HepG2 (cell line): ENCODE measurements at regions not wholly inside any gene's neighbourhood (a gene's known extent, or its start where the extent isn't known, plus 50 kb on each side); places are given as distances from the start of the nearest gene placed in this dataset.

Experiments
- ATAC-seq: fragments of 200-7000 bp; cut with Tn5 transposase; 3 replicates; pipeline ENCODE4 v1.9.1; 2020; ENCODE audit warnings: mild to moderate bottlenecking, moderate library complexity
- BruUV-seq: library from RNA; stranded (reverse); fragments of 400-500 nt; replicated peaks from 2 replicates; lab custom pipeline; 2021; lab: Mats Ljungman, UMichigan
- CTCF ChIA-PET: fragments of 300-600 bp; formaldehyde crosslinking; extraction: SDS; loops from one replicate; lab custom pipeline; 2021; ENCODE audit warnings: low total read pairs, inconsistent platforms, low intra/inter-chr PET ratio; lab: Yijun Ruan, JAX
- POLR2A ChIA-PET: fragments of 350-600 bp; sonication (Branson Sonifier 250); formaldehyde crosslinking; loops from one replicate; lab custom pipeline; 2020; ENCODE audit warnings: antibody characterized with exemption, inconsistent platforms; lab: Yijun Ruan, JAX
- DNase-seq: peaks from one replicate; pipeline ENCODE4 v3.0.0-alpha.2; 2015; ENCODE audit warnings: low spot score
- FAIRE-seq: peaks from 3 replicates; lab custom pipeline; 2011; peaks lifted over from hg19 to GRCh38; lab: Jason Lieb, UNC
- H2AFZ ChIP-seq: one replicate; pipeline ENCODE4 v1.6.1; 2011; ENCODE audit warnings: low read length, inconsistent platforms
- H3K27ac ChIP-seq: fragments of 300-600 bp; 3 replicates; pipeline ENCODE4 v1.8.0; 2011; ENCODE audit warnings: mixed run types, mild to moderate bottlenecking, mixed read lengths, low read length, inconsistent platforms; ENCODE audit not compliant: insufficient read depth; ENCODE audit errors: extremely low read length
- H3K27me3 ChIP-seq, 2 experiments: fragments of 200-600 bp in 1 of 2; 2 replicates in 1 of 2; 3 replicates in 1 of 2; pipeline versions ENCODE4 v1.6.0 to v1.8.0; 2011; ENCODE audit warnings: low read length in 2 of 2, mild to moderate bottlenecking in 2 of 2, moderate library complexity in 2 of 2, inconsistent platforms in 1 of 2; ENCODE audit not compliant: insufficient read depth in 2 of 2, control insufficient read depth in 1 of 2
- H3K36me3 ChIP-seq, 2 experiments: fragments of 200-600 bp in 1 of 2; replicated peaks in 1 of 2; 2 replicates in 1 of 2; 3 replicates in 1 of 2; pipeline versions ENCODE4 v1.5.1 to v1.8.0; 2011; ENCODE audit warnings: low read length in 2 of 2, inconsistent platforms in 1 of 2; ENCODE audit not compliant: insufficient read depth in 2 of 2, control insufficient read depth in 1 of 2
- H3K4me1 ChIP-seq: 2 replicates; pipeline ENCODE4 v1.5.1; 2012; ENCODE audit warnings: low read length, inconsistent platforms; ENCODE audit not compliant: insufficient read depth
- H3K4me2 ChIP-seq: 2 replicates; pipeline ENCODE4 v1.6.0; 2011; ENCODE audit warnings: low read depth, low read length, inconsistent platforms
- H3K4me3 ChIP-seq, 3 experiments: fragments of 200-600 bp in 1 of 3; sonication (generic), shearing (Covaris generic) in 1 of 3; replicated peaks in 1 of 3; 2 replicates each; pipeline ENCODE4 v1.5.1; 2011 to 2016; ENCODE audit warnings: low read length in 3 of 3, inconsistent platforms in 2 of 3, low read depth in 2 of 3, mild to moderate bottlenecking in 2 of 3, control low read depth in 1 of 3, mixed read lengths in 1 of 3; ENCODE audit not compliant: insufficient read depth in 1 of 3
- H3K79me2 ChIP-seq: one replicate; pipeline ENCODE4 v1.6.1; 2011; ENCODE audit warnings: low read length, inconsistent platforms; ENCODE audit not compliant: insufficient read depth
- H3K9ac ChIP-seq: 2 replicates; pipeline ENCODE4 v1.6.0; 2011; ENCODE audit warnings: mild to moderate bottlenecking, low read depth, low read length, inconsistent platforms; ENCODE audit not compliant: insufficient read depth
- H3K9me3 ChIP-seq: 2 replicates; pipeline ENCODE4 v1.5.1; 2012; ENCODE audit warnings: mild to moderate bottlenecking, low read length
- H4K20me1 ChIP-seq: 2 replicates; pipeline ENCODE4 v1.6.0; 2011; ENCODE audit warnings: inconsistent platforms, mild to moderate bottlenecking, low read length, moderate library complexity; ENCODE audit not compliant: insufficient read depth
- FOSL2 ChIP-seq: sonication (generic); formaldehyde crosslinking; IDR thresholded peaks from 2 replicates; pipeline ENCODE4 v1.4.0; 2020; ENCODE audit warnings: missing genetic modification reagents
- HNRNPK ChIP-seq: fragments of 200-400 bp; formaldehyde crosslinking; IDR thresholded peaks from 2 replicates; pipeline ENCODE4 v1.6.1; 2018; ENCODE audit warnings: low read length, low read depth, moderate library complexity, mild to moderate bottlenecking; ENCODE audit not compliant: poor library complexity, severe bottlenecking
- NFATC3 ChIP-seq: sonication (generic); formaldehyde crosslinking; IDR thresholded peaks from 2 replicates; pipeline ENCODE4 v1.5.1; 2020; ENCODE audit warnings: mild to moderate bottlenecking, missing genetic modification reagents
- SRF ChIP-seq: IDR thresholded peaks from 2 replicates; pipeline ENCODE4 v1.6.1; 2011; ENCODE audit warnings: mild to moderate bottlenecking, low read depth, low read length, moderate library complexity
- YY1 ChIP-seq: IDR thresholded peaks from 2 replicates; pipeline ENCODE4 v1.6.1; 2011; ENCODE audit warnings: low read length, low read depth, moderate library complexity, mild to moderate bottlenecking; ENCODE audit not compliant: insufficient read depth, insufficient replicate concordance
- ZNF362 ChIP-seq: sonication (generic); formaldehyde crosslinking; IDR thresholded peaks from 2 replicates; pipeline ENCODE4 v1.4.0; 2020; ENCODE audit warnings: missing genetic modification reagents, mild to moderate bottlenecking, borderline replicate concordance
- ZNF704 ChIP-seq: sonication (generic); formaldehyde crosslinking; IDR thresholded peaks from 2 replicates; pipeline ENCODE4 v1.8.1; 2023; ENCODE audit warnings: mild to moderate bottlenecking, inconsistent platforms, moderate library complexity, missing genetic modification reagents, borderline replicate concordance
- ZNF773 ChIP-seq: sonication (generic); formaldehyde crosslinking; IDR thresholded peaks from 2 replicates; pipeline ENCODE4 v1.4.0; 2020; ENCODE audit warnings: missing genetic modification reagents, borderline replicate concordance
- ZNF777 ChIP-seq: sonication (generic); formaldehyde crosslinking; IDR thresholded peaks from 2 replicates; pipeline ENCODE4 v1.4.0; 2020; ENCODE audit warnings: missing genetic modification reagents
- whole genome bisulfite sequencing: methylation state at CpG from one replicate; pipeline ENCODE4 v1.1.6; 2017; ENCODE audit warnings: low lambda C conversion rate; 5-methylcytosine and 5-hydroxymethylcytosine counted together
- in situ Hi-C: cut with HindIII; loops from 2 replicates; pipeline ENCODE4 v1.10.0; 2017; ENCODE audit warnings: low pct_unique_long_range_greater_than_20kb; ENCODE audit not compliant: extremely low pct_ligation_motif_present
- intact Hi-C: fragments of 100-400 bp; cut with micrococcal nuclease; formaldehyde crosslinking; loops from one replicate; pipeline ENCODE4 v1.10.0; 2022; ENCODE audit not compliant: unreplicated experiment

GRCh38 chr21:28832715-28833061 is 160.0 kb downstream of the LTN1 start:
- BruUV-seq: no TSS peak
- intact Hi-C loops: no loop called here
- Histone ChIP-seq H4K20me1 (no peaks in the 10 kb centered on the region), H2AFZ (no peak overlapping the region), H3K79me2 (no peaks in the 10 kb centered on the region), H3K9me3 (no peaks in the 10 kb centered on the region), H3K27me3 (no peaks in the 10 kb centered on the region), H3K27ac (no peak overlapping the region), H3K36me3 (no peaks in the 10 kb centered on the region), H3K4me3 (no peak overlapping the region), H3K4me2 (no peak overlapping the region), H3K9ac (no peak overlapping the region), H3K4me1 (no peaks in the 10 kb centered on the region)
- FAIRE-seq: no peak
- ChIA-PET CTCF (no interaction called here), POLR2A (no interaction called here)
- in situ Hi-C loops: no loop called here
- 90% methylated on average over 3 of the region's 3 CpGs for WGBS
- TF ChIP-seq FOSL2 (CRISPR knock-in tag) (no peak), ZNF773 (no peak), NFATC3 (CRISPR knock-in tag) (no peak), YY1 (no peak), ZNF777 (CRISPR knock-in tag) (no peak), ZNF362 (CRISPR knock-in tag) (no peak), HNRNPK (no peak), ZNF704 (CRISPR knock-in tag) (no peak), SRF (no peak)
- no peak for DNase-seq
- ATAC-seq: no peak
